GM10266 (cell line): ENCODE measurements at regions not wholly inside any gene's neighbourhood (a gene's known extent, or its start where the extent isn't known, plus 50 kb on each side); places are given as distances from the start of the nearest gene placed in this dataset.

Experiments used
- DNase-seq: peaks from one replicate; pipeline ENCODE4 v3.0.0; 2012; ENCODE audit errors: extremely low spot score
- TF ChIP-seq, protein P1 (sequence below): IDR thresholded peaks from 2 replicates; pipeline ENCODE4 v1.5.1; 2012; ENCODE audit warnings: mild to moderate bottlenecking, low read depth; ENCODE audit not compliant: control insufficient read depth, insufficient read depth; ENCODE audit errors: missing control alignments

DNA sequence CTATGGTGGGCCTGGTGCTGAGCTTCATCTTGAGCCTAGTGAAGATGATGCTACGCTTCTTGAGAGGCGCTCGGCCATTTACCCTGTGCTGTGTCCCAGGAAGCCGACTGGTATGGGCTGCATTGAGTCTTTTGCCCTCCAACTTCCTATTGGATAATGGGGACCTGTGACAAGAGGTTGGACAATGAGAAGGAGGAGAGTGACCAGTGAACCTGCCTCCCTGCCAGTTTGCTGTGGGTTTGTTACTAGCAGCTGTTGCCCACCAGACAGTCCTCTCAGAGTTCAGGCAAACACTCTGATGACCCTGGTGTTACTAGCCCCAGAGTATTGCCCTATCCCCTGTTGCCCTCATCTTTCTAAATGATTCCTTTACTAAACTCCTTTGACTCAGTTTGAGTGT is 99.6 kb upstream of the PFN2 start:
- DNase-seq: no peak
- TF ChIP-seq, protein P1, sequence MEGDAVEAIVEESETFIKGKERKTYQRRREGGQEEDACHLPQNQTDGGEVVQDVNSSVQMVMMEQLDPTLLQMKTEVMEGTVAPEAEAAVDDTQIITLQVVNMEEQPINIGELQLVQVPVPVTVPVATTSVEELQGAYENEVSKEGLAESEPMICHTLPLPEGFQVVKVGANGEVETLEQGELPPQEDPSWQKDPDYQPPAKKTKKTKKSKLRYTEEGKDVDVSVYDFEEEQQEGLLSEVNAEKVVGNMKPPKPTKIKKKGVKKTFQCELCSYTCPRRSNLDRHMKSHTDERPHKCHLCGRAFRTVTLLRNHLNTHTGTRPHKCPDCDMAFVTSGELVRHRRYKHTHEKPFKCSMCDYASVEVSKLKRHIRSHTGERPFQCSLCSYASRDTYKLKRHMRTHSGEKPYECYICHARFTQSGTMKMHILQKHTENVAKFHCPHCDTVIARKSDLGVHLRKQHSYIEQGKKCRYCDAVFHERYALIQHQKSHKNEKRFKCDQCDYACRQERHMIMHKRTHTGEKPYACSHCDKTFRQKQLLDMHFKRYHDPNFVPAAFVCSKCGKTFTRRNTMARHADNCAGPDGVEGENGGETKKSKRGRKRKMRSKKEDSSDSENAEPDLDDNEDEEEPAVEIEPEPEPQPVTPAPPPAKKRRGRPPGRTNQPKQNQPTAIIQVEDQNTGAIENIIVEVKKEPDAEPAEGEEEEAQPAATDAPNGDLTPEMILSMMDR: no peak

DNA sequence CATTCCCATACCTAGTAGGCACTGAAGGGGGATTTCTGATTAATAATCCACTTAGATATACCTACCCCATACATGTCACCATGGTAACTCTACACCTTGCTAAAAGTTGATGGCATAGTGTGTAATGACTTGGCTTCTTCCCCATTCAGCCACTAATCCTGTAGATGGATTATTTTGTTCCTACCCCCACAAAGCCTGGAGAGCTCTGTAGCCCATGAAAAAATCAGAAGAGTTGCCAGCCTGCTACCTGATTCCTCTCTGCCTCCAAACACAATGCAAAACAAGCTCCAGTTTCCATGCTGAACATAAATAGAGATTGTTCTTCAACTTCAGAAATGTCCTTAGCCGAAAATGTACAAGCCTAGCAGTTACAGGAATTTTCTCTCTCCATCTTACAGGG is 98.9 kb upstream of the PFN2 start:
- DNase-seq: no peak
- TF ChIP-seq, protein P1: no peak

DNA sequence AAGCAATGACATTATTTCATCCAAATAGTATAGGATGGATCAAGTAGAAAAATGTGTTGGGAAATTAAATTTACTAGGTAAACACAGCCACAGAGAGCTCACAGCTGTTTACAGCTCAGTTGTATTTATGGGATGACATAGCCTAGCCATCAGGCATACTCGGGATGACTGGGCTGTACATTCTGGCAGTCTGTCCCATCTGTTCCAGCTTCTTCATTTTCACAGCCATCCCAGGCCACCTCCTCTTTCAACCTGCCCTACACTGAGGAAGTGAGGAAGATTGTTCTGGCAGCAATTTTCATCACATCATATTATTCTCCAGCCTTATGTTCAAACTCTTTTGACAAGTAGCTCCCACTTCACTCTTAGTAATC is 98.4 kb upstream of the PFN2 start:
- DNase-seq: no peak

GRCh38 chr3:150068440-150069153 is 97.9 kb upstream of the PFN2 start:
- DNase-seq: no peak
- TF ChIP-seq, protein P1: no peak

More for the DNA sequence above, 98.4 kb upstream of the PFN2 start:
- TF ChIP-seq, protein P1: no peak

DNA sequence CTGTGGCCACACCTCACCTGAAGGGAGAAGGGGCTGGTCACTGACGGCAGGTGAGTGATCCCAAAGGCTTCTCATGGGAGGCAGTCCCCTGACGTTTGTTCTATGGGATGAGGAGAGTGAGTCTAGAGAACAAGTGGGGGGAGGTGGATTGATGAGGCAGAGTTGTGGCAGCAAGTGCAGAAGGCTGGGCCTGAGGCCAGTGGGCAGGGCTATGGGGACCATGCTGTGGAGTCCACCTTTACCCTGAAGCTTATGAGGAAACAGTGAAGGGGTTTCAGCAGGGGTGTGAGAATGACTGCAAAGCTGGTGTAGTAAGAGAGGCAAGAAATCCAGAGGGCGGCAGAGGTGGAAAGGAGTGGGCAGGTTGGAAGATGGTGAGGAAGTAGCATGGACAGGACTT is 96.9 kb upstream of the PFN2 start:
- TF ChIP-seq, protein P1: no peak
- DNase-seq: no peak

- TF ChIP-seq, protein P1: no peak
These were observed 94.3 kb upstream of the PFN2 start for GRCh38 chr3:150064971-150065370.

DNA sequence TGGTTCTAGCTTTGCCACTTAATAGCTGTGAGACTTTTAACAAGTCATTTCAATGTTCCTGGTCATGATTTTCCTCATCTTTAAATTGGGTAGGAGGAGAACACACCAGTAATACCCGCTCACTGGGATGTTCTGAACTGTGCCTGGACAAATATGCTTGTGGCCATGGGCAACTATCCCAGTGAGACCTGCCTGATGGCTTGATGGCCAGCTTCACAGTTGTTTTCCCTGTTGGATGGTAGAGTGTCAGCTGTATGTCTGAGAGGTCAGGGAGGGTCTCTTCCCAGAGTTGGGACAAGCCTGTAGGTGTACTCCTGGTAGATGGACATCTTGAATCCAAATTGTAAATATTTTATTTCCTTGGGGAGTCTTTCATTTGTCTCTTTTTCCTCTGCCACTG is 92.5 kb upstream of the PFN2 start:
- TF ChIP-seq, protein P1: no peak
- no peak for DNase-seq

More at GRCh38 chr3:150064971-150065370, 94.3 kb upstream of the PFN2 start:
- no peak for DNase-seq
